ENCODE measurements at regions not wholly inside any gene's neighbourhood (a gene's known extent, or its start where the extent isn't known, plus 50 kb on each side); places are given as distances from the start of the nearest gene placed in this dataset.

DNA sequence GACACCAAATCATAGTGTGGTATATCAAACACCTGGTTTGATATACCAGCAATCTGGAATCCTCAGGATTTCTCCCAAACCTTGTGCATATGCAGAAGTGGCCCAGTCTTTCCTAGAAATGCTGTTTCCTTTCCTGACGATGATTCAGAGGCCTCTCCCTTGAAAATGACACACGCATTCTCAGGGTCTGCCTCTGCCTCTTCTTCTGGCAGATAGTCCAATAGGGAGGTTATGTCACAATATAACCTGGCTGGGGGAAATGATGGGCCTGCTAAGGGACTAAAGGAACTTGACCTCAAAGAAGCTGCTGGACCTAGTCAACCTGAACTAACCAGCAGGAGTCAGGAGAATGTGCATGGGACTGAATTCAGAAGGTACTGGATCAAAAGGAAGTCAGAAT lies 435.2 kb downstream of the IDS start:
- no peaks in the 10 kb centered on the region for H3K27me3 ChIP-seq (ENCODE audit: low read depth, low read length)
- H2AFZ ChIP-seq (ENCODE audit: low read depth, low read length), result no peak overlapping the region
- no peak for TF ChIP-seq EZH2phosphoT487 (IDR thresholded peaks at IDR 0.05; ENCODE audit: low read depth)
- TF ChIP-seq, protein P1, sequence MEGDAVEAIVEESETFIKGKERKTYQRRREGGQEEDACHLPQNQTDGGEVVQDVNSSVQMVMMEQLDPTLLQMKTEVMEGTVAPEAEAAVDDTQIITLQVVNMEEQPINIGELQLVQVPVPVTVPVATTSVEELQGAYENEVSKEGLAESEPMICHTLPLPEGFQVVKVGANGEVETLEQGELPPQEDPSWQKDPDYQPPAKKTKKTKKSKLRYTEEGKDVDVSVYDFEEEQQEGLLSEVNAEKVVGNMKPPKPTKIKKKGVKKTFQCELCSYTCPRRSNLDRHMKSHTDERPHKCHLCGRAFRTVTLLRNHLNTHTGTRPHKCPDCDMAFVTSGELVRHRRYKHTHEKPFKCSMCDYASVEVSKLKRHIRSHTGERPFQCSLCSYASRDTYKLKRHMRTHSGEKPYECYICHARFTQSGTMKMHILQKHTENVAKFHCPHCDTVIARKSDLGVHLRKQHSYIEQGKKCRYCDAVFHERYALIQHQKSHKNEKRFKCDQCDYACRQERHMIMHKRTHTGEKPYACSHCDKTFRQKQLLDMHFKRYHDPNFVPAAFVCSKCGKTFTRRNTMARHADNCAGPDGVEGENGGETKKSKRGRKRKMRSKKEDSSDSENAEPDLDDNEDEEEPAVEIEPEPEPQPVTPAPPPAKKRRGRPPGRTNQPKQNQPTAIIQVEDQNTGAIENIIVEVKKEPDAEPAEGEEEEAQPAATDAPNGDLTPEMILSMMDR (IDR thresholded peaks at IDR 0.05; ENCODE audit: low read depth, low read length), result no peak
- no peaks in the 10 kb centered on the region for H3K36me3 ChIP-seq (replicated peaks; ENCODE audit: low read depth, low read length)
- no peak overlapping the region for H3K27ac ChIP-seq (ENCODE audit: low read length)
- H3K9ac ChIP-seq (ENCODE audit: low read length), result no peak overlapping the region
- H3K4me3 ChIP-seq (ENCODE audit: low read length), result no peak overlapping the region
- no peaks in the 10 kb centered on the region for H3K79me2 ChIP-seq (ENCODE audit: low read length)
- no peak overlapping the region for H3K4me2 ChIP-seq (ENCODE audit: low read length)
- no peaks in the 10 kb centered on the region for H4K20me1 ChIP-seq (ENCODE audit: insufficient read depth, low read length)
- H3K9me3 ChIP-seq (ENCODE audit: insufficient read depth, low read length), result no peaks in the 10 kb centered on the region
- no peaks in the 10 kb centered on the region for H3K4me1 ChIP-seq (ENCODE audit: low read length)

DNA sequence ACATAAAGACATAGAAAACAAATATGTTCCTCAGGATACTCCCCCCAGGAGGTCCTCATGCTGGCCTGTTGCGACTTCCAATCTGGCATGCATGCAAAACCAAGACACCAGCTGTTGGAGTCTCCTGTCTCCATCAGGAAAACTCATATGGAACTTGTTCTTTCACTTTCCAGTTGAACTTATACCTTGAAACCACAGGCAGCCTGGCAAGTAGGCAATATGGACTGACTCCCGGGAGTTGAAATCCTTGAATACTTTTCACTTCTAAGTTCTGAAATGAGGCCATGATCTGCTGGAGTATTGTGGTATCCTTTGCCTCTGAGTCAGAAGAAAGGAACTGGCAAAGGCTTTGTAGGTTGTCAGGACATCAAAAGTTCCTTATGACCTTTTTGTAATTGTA lies 444.2 kb downstream of the IDS start:
- Histone ChIP-seq H3K79me2 (ENCODE audit: low read length) (no peaks in the 10 kb centered on the region), H3K9me3 (ENCODE audit: insufficient read depth, low read length) (no peaks in the 10 kb centered on the region), H4K20me1 (ENCODE audit: insufficient read depth, low read length) (no peaks in the 10 kb centered on the region), H3K27me3 (ENCODE audit: low read depth, low read length) (no peaks in the 10 kb centered on the region), H3K4me1 (ENCODE audit: low read length) (no peaks in the 10 kb centered on the region), H3K4me3 (ENCODE audit: low read length) (no peak overlapping the region), H3K36me3 (replicated peaks; ENCODE audit: low read depth, low read length) (no peaks in the 10 kb centered on the region), H2AFZ (ENCODE audit: low read depth, low read length) (no peak overlapping the region), H3K27ac (ENCODE audit: low read length) (no peak overlapping the region), H3K9ac (ENCODE audit: low read length) (no peak overlapping the region), H3K4me2 (ENCODE audit: low read length) (no peak overlapping the region)
- no peak for TF ChIP-seq EZH2phosphoT487 (IDR thresholded peaks at IDR 0.05; ENCODE audit: low read depth)
- TF ChIP-seq, protein P1 (IDR thresholded peaks at IDR 0.05; ENCODE audit: low read depth, low read length), result no peak
